T-helper 2 cell (primary cell): ENCODE measurements at regions not wholly inside any gene's neighbourhood (a gene's known extent, or its start where the extent isn't known, plus 50 kb on each side); places are given as distances from the start of the nearest gene placed in this dataset.

ENCODE experiments used
- DNase-seq, 5 experiments: peaks; one replicate each; pipeline versions ENCODE4 v3.0.0 to v3.0.0-alpha.2; 2012 to 2022

DNA sequence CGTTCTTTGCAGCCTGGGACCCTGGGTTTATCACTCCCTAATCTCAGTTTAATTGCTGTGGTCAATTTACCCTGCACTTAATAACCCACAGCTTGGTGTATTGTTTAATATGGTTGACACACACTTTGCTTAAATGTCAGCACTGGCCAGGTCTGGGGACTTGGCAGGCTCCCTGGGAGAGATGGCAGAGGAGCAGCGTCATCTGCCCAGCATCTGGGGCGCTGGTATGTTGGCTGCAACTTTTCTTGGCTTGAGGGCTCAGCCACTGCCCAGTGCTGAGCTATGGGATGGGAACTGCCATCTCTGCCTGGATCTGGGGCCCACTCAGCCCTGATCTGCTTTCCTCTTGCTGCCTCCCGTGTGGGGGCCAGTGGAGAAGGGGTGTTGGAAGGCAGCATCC lies 115.7 kb upstream of the IRX3 start:
- no peak for DNase-seq

GRCh38 chr16:54400261-54400660 lies 113.7 kb upstream of the IRX3 start:
- DNase-seq, result no peak

GRCh38 chr16:54398986-54399385 lies 112.4 kb upstream of the IRX3 start:
- no peak for DNase-seq

DNA sequence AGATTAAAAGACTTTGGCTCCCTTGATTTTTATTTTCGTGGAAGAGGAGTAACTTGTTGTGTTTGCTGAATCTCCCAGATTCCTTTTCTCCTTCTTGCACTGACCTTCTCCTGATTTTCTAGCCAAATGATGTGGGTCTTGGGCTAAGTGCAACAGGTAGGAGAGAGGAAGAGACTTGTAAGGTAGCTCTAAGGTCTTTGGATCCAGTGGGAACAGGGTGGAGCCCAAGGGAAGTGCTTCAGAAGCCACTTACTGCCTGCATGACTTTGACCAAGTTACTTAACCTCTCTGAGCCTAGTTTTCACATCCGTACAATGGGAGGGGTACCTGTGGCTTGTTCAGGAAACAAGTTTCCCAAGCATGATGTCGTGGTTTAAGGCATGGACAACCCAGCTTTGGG lies 111.3 kb upstream of the IRX3 start:
- no peak for DNase-seq

- DNase-seq, result no peak
Measured at GRCh38 chr16:54397190-54397835, 110.7 kb upstream of the IRX3 start.

GRCh38 chr16:54389836-54390494 lies 103.4 kb upstream of the IRX3 start:
- DNase-seq, result no peak

DNA sequence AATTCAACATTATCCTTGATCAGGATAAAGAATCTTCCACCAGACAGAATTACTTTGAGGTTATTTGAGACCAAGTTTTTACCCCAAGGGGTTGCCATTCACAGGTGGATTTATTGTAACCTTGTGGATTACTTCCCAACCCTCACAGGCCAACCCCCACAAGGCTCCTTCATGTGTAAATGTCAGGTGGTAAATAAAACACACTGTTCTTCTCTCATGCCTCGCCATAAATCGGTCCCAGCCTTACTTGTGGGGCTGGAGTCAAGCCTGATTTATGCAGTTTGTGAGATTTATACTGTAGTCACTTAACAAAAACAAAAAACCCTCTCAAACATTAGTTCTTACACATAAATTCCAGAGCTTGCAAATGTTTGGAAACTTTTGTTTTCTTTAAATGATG lies 98.6 kb upstream of the IRX3 start:
- DNase-seq, result no peak

DNA sequence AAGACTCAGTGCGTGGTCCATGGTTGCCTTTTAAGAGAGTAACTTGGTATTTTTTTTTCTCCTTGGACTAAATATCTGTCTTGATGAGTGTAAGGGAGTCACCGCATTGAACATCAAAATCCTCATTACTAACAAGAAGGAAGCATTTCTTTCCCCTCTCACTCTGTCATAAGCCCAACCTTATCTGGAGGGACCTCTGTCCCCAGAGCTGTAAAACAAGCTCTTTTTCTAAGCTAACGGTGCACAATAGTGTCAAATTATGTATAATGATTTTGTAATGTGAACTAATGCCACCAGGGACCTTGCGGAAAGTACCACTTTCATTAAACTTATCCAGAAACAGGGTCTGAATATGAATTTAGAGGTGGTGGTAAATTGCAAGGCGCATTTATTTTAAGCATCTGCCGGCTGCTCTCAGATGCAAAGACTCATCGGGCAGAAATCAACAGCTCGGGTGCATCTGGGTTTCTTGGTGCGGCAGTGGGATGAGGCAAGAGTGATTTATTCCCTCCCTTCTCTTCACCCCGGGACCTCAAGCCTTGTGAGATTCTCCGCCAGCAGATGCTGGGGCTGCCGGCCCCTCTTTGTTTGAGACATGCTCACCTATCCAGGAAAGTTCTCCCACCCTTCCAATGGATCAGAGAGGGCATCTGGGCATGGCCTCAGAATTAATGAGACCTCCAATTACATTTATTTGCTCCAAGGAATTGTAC lies 95.2 kb upstream of the IRX3 start:
- DNase-seq, result no peak

- no peak for DNase-seq
Measured at GRCh38 chr16:54375071-54375470, 88.5 kb upstream of the IRX3 start.

DNA sequence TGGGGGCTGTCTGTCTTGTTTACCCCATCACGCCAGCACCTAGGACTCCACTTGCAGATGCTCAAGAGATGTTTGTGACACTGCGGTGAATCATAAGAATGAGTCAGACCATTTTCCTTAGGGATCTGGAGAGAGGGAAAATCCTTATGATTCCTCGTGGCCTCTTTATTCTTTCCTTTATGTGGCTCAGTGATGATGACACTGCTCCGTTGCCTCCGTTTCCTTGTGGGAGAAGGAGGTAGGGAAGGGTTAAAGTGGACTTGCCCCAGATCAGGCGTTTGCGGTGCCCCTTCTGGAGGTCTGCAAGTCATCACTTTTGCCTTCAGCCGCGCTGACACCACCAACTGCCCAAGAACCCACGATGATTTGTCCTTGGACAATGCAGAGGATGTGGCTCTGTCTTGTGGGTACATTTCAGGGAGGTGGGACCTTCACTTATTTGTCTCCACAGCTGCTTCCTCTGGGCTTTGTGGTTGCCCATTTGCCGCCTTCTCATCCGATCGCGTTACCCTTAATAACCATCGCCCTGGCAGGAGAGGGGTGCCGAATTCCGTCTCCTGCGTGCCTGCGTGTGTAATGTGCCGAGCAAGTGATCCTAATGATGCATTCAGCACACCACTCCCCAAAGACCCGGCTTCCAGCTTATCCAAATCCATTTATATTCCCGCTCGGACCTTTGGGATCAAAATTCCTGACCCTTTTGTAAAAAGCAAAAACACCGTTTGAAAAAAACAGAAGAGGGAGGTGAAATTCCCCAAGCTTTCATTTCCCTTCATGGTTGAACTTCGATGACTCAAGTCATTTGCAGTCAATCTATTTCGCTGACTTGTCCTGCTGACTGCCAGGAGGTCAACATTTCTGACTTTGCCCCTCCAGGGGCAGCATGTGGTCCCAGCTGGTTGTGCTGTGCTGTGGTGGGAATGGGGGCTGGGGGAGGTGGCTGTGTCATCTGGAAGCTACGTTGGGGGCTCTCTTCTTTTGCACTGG lies 87.2 kb upstream of the IRX3 start:
- DNase-seq, result peak in 1 of 5 experiments; percentile 48

DNA sequence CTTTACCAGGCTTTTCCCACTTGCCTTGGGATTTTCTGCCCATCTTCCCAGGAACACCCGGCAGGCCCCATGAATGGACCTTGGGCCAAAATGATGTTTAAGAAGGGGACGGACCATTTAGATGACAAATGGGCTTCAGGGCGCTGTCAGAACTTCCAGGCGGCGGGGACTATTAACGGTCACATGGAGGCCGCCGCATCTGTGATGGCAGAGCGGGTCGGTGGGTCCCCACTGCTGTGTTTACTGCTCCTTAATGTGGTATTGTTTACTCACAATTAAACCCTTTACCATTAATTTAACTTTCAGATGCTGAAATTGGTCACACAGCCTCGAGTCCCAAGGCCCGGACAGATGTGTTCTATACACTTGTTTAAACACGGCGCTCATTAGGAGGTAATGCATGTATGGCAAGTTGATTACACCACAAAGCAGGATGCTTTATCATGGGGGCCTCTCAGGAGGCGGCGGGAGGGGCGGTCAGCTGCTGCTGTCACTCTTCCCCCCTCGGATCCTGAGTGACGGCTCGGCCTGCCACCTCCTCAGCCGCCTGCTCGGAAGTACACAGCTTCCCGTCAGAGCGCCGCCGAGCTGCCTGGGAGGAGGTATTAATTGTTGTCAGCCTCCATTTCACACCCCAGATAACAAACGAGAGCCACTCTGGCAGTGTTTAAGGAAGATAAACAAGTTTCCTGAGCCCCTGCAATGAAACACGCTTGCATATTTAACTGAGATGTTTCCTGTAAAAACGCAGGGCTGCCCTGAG lies 83.9 kb upstream of the IRX3 start:
- DNase-seq, result peak in 1 of 5 experiments; percentile 9

DNA sequence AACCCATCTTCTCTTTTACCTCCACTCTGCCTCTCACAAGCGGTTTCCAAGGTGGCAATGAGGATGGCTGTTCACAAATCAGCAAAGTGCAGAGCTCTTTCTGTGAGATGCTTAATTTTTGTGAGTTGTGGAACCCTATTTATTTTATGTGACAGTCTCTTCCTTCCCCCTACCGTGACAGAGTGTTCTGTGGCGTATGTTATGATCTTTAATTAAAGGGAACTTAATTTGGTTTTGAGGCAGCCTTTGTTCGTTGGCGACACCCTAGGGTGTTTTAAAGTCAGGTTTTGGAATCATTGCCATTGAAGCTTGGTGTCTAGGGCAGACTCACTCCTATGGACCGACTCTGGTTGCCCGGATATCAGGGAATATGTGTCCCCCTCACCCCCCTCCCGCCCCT lies 83.3 kb upstream of the IRX3 start:
- no peak for DNase-seq

GRCh38 chr16:54366943-54367342 lies 80.4 kb upstream of the IRX3 start:
- no peak for DNase-seq

- DNase-seq, result no peak
Measured at GRCh38 chr16:54365990-54366634, 79.5 kb upstream of the IRX3 start.

- no peak for DNase-seq
Measured at GRCh38 chr16:54363766-54364165, 77.2 kb upstream of the IRX3 start.

DNA sequence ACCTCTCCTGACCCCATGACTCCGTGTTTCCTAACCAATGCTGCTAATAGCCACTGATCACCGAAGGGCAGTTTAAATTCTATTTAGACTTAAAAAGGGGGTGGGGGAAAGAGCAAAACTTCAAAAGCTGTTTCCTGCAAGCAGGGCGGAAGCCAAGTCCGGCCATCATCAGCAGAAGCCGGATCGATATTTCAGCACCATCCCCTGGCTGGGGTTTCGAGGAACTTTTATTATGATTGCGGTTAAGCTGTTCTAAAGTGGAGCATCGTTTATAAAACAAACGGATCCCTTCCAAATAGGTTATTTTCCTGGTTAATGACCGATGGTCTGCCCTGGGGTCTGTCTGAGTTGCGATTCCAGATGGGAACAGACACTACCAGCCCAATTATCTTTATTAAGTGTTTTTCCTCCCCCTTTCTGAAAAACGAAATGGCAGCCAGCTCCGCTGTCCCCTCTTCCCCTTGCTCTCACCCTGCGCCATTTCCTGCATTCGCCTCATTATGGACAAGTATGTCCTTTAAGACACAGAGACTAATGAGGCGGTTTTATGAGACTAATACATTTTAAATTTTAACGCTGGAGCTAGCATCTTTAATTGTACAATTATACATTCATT lies 76.1 kb upstream of the IRX3 start:
- no peak for DNase-seq

GRCh38 chr16:54361246-54361645 lies 74.7 kb upstream of the IRX3 start:
- no peak for DNase-seq

DNA sequence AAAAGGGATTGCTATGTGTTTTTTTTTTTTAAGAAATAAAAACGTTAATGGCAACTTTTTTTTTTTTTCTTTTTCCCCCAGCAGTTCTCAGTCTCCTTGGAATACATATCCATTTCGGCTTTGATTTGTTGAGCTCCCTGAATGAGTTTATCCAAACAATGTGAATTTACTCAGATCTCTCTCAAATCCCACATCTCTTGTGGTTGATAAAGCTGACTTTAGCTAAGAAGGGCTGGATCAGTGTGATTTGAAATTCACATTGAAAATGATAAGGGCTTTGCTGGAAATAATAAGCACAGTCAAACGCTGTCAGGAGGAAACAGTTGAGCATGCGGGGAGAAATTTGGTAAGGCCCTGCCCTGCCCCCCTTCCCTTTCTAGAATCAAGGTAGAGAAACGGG lies 74.1 kb upstream of the IRX3 start:
- no peak for DNase-seq

DNA sequence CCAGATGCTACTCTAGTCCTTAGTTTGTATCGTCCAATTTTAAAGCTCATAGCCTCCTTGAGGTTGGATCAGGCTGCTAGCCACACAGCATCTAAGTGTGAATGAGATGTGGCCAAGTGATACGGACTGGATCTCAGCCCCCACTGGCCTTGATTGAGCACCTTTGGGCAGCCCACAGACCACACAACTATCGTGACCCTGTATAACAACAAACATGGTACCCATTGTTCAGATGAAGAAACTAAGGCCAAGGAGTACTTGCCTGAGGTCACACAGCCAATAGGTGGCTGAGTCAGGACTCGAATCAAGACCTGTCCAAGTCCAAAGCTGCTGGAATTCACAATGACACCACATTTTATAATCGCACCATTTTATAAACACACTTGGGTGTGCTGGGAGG lies 73.0 kb upstream of the IRX3 start:
- DNase-seq, result no peak

- DNase-seq, result no peak
Measured at GRCh38 chr16:54359081-54359480, 72.5 kb upstream of the IRX3 start.

DNA sequence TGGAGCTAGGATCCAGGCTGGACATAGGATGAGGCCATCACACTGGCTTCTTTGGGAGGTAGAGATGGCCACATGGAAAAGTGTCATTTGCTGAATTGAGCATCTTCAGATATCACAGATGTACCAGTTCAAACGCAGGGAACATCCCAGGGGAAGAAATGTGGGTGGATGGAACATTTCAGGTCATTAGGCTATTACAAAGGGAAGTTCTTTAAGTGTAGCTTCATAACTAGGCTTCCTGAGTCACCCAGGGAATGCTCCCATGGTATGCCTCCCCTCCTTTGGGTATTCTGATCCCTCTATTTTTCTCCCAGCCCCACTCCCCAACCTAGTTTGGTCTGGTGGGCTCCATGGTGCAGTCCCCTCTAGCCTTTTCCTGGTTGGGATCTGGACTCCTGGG lies 69.8 kb upstream of the IRX3 start:
- no peak for DNase-seq
